ENCODE measurements at regions not wholly inside any gene's neighbourhood (a gene's known extent, or its start where the extent isn't known, plus 50 kb on each side); places are given as distances from the start of the nearest gene placed in this dataset.

- TF ChIP-seq CBX8 (IDR thresholded peaks at IDR 0.05; ENCODE audit: borderline replicate concordance, low read depth, low read length) = no peak
Measured at GRCh38 chr15:95989392-95989791, 341.1 kb upstream of the NR2F2 start (continued).

All from H1 (cell line).